ENCODE measurements at regions not wholly inside any gene's neighbourhood (a gene's known extent, or its start where the extent isn't known, plus 50 kb on each side); places are given as distances from the start of the nearest gene placed in this dataset.

- no peaks in the 10 kb centered on the region for H3K9me3 Mint-ChIP-seq
- ATAC-seq, result no peak
- H3K36me3 Mint-ChIP-seq (ENCODE audit: insufficient read depth), result no peaks in the 10 kb centered on the region
- H3K4me3 Mint-ChIP-seq, result no peak overlapping the region
- DNase-seq, result no peak
- peaks cover 26% of the 10 kb centered on the region for H3K27me3 Mint-ChIP-seq (ENCODE audit: low read depth)
- no peaks in the 10 kb centered on the region for H3K4me1 Mint-ChIP-seq (ENCODE audit: low read depth)
Measured at GRCh38 chr2:177031438-177032180, 181.0 kb upstream of the HNRNPA3 start.

GRCh38 chr2:177036747-177037146 lies 175.8 kb upstream of the HNRNPA3 start:
- H3K9me3 Mint-ChIP-seq, result no peaks in the 10 kb centered on the region
- H3K36me3 Mint-ChIP-seq (ENCODE audit: insufficient read depth), result no peaks in the 10 kb centered on the region
- DNase-seq (no peak), ATAC-seq (no peak)
- H3K27me3 Mint-ChIP-seq (ENCODE audit: low read depth), result peaks cover 31% of the 10 kb centered on the region
- H3K4me3 Mint-ChIP-seq, result no peak overlapping the region
- H3K4me1 Mint-ChIP-seq (ENCODE audit: low read depth), result no peaks in the 10 kb centered on the region

- no peaks in the 10 kb centered on the region for H3K4me1 Mint-ChIP-seq (ENCODE audit: low read depth)
- no peaks in the 10 kb centered on the region for H3K36me3 Mint-ChIP-seq (ENCODE audit: insufficient read depth)
- ATAC-seq, result no peak
Measured at GRCh38 chr2:177037569-177037968, 175.0 kb upstream of the HNRNPA3 start.

DNA sequence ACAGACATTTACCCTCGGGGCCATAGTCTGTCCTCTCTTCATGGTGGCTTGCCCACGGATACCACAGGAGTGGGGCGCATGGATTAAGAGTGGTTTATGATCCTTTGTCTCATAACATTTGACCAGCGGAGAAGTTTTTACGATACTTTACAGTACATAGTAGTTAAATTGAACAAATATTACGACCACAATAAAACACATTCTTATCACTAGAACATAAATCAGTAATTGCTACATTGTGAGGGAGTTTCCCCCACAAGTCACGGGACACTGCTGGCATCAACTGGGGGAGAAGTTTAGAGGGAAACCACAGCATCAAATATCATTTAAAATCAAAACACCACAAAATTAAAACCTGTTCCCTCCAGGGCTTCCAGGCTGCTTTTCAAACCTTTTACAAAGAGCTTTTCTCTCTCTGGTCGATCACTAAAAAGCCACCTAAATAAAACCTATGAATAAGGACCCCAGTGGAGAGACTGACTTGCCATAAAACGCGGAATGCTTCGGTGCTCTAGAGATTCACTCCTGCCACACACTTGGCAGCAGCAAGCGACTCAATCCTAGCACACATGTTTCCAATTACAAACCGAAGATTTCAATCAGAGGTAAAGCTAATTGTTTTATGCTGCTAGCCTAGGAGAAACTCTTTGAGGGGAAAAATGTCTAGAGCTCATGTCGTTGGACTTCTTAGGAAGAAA lies 173.7 kb upstream of the HNRNPA3 start:
- DNase-seq (no peak), ATAC-seq (no peak)
- H3K4me1 Mint-ChIP-seq (ENCODE audit: low read depth), result no peaks in the 10 kb centered on the region
- H3K36me3 Mint-ChIP-seq (ENCODE audit: insufficient read depth), result no peaks in the 10 kb centered on the region
- H3K9me3 Mint-ChIP-seq, result no peaks in the 10 kb centered on the region
- H3K4me3 Mint-ChIP-seq, result no peak overlapping the region
- H3K27me3 Mint-ChIP-seq (ENCODE audit: low read depth), result peaks cover 25% of the 10 kb centered on the region

More at GRCh38 chr2:177037569-177037968, 175.0 kb upstream of the HNRNPA3 start:
- Mint-ChIP-seq H3K4me3 (no peak overlapping the region), H3K9me3 (no peaks in the 10 kb centered on the region), H3K27me3 (ENCODE audit: low read depth) (peaks cover 24% of the 10 kb centered on the region)
- DNase-seq, result no peak

GRCh38 chr2:177042311-177042710 lies 170.3 kb upstream of the HNRNPA3 start:
- Mint-ChIP-seq H3K27me3 (ENCODE audit: low read depth) (peaks cover 14% of the 10 kb centered on the region), H3K36me3 (ENCODE audit: insufficient read depth) (no peaks in the 10 kb centered on the region), H3K4me3 (no peak overlapping the region), H3K9me3 (no peaks in the 10 kb centered on the region), H3K4me1 (ENCODE audit: low read depth) (no peaks in the 10 kb centered on the region)
- no peak for DNase-seq
- no peak for ATAC-seq

GRCh38 chr2:177044671-177045070 lies 167.9 kb upstream of the HNRNPA3 start:
- no peaks in the 10 kb centered on the region for H3K4me1 Mint-ChIP-seq (ENCODE audit: low read depth)
- no peaks in the 10 kb centered on the region for H3K36me3 Mint-ChIP-seq (ENCODE audit: insufficient read depth)
- peaks cover 8% of the 10 kb centered on the region for H3K27me3 Mint-ChIP-seq (ENCODE audit: low read depth)
- no peak for DNase-seq
- no peak for ATAC-seq
- peaks cover 3% of the 10 kb centered on the region for H3K9me3 Mint-ChIP-seq
- no peak overlapping the region for H3K4me3 Mint-ChIP-seq

- Mint-ChIP-seq H3K9me3 (peaks cover 3% of the 10 kb centered on the region), H3K36me3 (ENCODE audit: insufficient read depth) (no peaks in the 10 kb centered on the region), H3K4me1 (ENCODE audit: low read depth) (no peaks in the 10 kb centered on the region), H3K4me3 (no peak overlapping the region), H3K27me3 (ENCODE audit: low read depth) (peaks cover 2% of the 10 kb centered on the region)
- ATAC-seq (no peak), DNase-seq (no peak)
Measured at GRCh38 chr2:177048981-177049380, 163.6 kb upstream of the HNRNPA3 start.

GRCh38 chr2:177051278-177051677 lies 161.3 kb upstream of the HNRNPA3 start:
- Mint-ChIP-seq H3K27me3 (ENCODE audit: low read depth) (peaks cover 2% of the 10 kb centered on the region), H3K36me3 (ENCODE audit: insufficient read depth) (no peaks in the 10 kb centered on the region), H3K4me3 (no peak overlapping the region)

DNA sequence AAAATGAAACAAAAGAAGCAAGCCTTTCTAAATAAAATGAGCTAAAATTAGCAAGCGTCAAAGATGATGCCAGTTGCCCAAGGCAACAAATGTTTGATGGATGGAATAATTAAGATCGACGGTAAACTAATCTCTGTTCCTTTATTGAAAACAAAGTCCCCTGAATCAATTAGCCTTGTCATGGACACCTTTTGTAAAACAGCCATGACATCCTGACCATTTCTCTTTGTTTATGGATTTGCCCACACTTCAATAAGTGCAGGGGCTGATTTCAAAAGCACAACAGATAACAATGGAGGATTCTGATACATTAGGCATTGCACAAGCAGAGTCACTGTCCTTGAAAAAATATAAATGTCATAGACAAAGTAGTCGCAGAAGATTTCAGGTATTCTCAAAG lies 160.1 kb upstream of the HNRNPA3 start:
- Mint-ChIP-seq H3K36me3 (ENCODE audit: insufficient read depth) (no peaks in the 10 kb centered on the region), H3K4me3 (no peak overlapping the region), H3K27me3 (ENCODE audit: low read depth) (peaks cover 2% of the 10 kb centered on the region), H3K4me1 (ENCODE audit: low read depth) (no peaks in the 10 kb centered on the region), H3K9me3 (peaks cover 3% of the 10 kb centered on the region)
- ATAC-seq, result no peak
- DNase-seq, result no peak

More at GRCh38 chr2:177051278-177051677, 161.3 kb upstream of the HNRNPA3 start:
- ATAC-seq (no peak), DNase-seq (no peak)
- peaks cover 3% of the 10 kb centered on the region for H3K9me3 Mint-ChIP-seq
- H3K4me1 Mint-ChIP-seq (ENCODE audit: low read depth), result no peaks in the 10 kb centered on the region

- H3K27me3 Mint-ChIP-seq (ENCODE audit: low read depth), result peaks cover 2% of the 10 kb centered on the region
- H3K4me3 Mint-ChIP-seq, result no peak overlapping the region
- H3K36me3 Mint-ChIP-seq (ENCODE audit: insufficient read depth), result no peaks in the 10 kb centered on the region
- ATAC-seq, result no peak
- H3K4me1 Mint-ChIP-seq (ENCODE audit: low read depth), result no peaks in the 10 kb centered on the region
- no peak for DNase-seq
- peaks cover under 1% of the 10 kb centered on the region for H3K9me3 Mint-ChIP-seq
Measured at GRCh38 chr2:177053038-177053437, 159.6 kb upstream of the HNRNPA3 start.

DNA sequence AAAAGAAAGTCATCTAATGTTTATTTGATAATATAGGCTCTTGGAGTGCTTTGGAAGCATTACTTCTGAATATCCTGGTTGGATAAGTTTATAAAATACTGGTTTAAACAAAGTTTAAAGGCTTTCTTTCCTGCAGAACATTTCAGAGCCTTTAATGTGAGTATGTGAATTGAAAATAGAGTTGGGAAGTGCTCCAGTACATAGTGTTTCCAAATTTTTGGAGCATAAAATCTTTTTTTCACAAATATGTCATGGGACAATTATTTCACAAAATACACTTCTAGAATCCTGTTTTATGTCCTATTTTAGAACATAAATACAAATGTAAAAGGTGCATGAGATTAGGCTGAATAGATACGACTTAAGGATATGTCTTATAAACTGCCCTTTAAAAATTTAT lies 158.9 kb upstream of the HNRNPA3 start:
- no peak for ATAC-seq
- Mint-ChIP-seq H3K4me3 (no peak overlapping the region), H3K4me1 (ENCODE audit: low read depth) (no peaks in the 10 kb centered on the region), H3K27me3 (ENCODE audit: low read depth) (peaks cover 2% of the 10 kb centered on the region), H3K9me3 (no peaks in the 10 kb centered on the region), H3K36me3 (ENCODE audit: insufficient read depth) (no peaks in the 10 kb centered on the region)
- no peak for DNase-seq

DNA sequence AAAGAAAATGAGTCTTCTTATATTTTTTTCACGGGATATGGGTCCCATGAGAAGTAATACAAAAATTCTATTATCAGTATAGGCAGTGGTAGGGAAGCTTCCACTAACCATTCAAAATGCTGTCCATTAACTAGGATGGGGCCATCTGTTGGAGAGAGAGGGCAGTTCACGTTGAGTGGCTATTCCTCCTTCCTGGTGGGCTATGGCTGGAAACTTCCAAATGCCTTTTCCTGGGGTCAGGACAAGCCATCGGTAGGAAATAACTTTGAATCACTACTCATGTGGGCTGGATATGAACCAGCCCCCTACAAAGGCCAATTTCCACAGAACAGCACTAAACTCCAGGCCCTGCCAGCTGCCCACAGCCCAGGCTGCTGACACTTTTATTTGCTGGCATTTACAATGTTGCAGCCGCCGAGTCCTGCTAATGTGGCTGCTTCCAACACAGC lies 156.1 kb upstream of the HNRNPA3 start:
- Mint-ChIP-seq H3K27me3 (ENCODE audit: low read depth) (peaks cover 2% of the 10 kb centered on the region), H3K4me1 (ENCODE audit: low read depth) (no peaks in the 10 kb centered on the region), H3K9me3 (no peaks in the 10 kb centered on the region), H3K36me3 (ENCODE audit: insufficient read depth) (no peaks in the 10 kb centered on the region), H3K4me3 (no peak overlapping the region)
- no peak for DNase-seq
- no peak for ATAC-seq

GRCh38 chr2:177058747-177059146 lies 153.8 kb upstream of the HNRNPA3 start:
- no peaks in the 10 kb centered on the region for H3K4me1 Mint-ChIP-seq (ENCODE audit: low read depth)
- H3K36me3 Mint-ChIP-seq (ENCODE audit: insufficient read depth), result no peaks in the 10 kb centered on the region
- ATAC-seq (no peak), DNase-seq (no peak)
- no peak overlapping the region for H3K4me3 Mint-ChIP-seq
- H3K9me3 Mint-ChIP-seq, result no peaks in the 10 kb centered on the region
- H3K27me3 Mint-ChIP-seq (ENCODE audit: low read depth), result peaks cover 4% of the 10 kb centered on the region

DNA sequence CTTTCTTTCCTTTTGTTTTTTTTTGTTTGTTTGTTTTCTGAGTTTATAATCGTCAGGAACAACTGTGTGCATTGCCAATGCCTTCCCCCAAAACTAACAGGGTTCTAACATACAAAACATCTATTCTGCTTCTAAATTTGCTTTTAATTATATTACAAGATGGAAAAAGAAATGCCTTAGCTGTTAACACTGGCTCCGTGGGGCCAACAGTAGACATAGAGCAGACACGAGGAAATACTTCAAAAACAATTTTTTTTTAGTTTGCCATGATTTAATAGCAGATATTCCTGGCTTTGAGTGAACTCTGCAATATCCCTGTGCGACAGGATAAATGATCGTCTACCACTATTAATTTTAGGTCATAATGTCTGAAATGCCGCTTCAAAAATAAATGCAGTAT lies 153.3 kb upstream of the HNRNPA3 start:
- H3K4me3 Mint-ChIP-seq, result no peak overlapping the region
- H3K4me1 Mint-ChIP-seq (ENCODE audit: low read depth), result no peaks in the 10 kb centered on the region
- H3K36me3 Mint-ChIP-seq (ENCODE audit: insufficient read depth), result no peaks in the 10 kb centered on the region
- ATAC-seq (no peak), DNase-seq (no peak)
- peaks cover 4% of the 10 kb centered on the region for H3K27me3 Mint-ChIP-seq (ENCODE audit: low read depth)
- H3K9me3 Mint-ChIP-seq, result no peaks in the 10 kb centered on the region

DNA sequence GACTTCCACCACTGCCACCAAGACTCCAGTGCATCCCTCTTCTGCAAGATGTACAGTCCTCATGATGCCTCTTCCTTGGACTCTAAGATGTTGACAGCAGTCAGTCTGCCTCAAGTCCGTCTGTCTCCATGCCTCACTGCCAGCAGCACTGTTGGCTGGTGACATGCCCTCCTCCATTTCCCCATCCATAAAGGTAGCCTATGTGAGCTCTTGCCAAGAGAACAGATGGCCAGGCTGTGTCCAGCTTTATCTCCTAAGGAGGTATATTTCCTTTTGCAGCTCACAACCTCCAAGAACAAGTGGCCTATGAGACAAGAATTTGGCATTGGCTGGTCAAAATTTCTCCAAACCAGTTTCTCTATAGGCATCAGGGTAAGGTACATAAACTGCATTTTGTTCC lies 149.3 kb upstream of the HNRNPA3 start:
- Mint-ChIP-seq H3K27me3 (ENCODE audit: low read depth) (peaks cover 4% of the 10 kb centered on the region), H3K36me3 (ENCODE audit: insufficient read depth) (no peaks in the 10 kb centered on the region), H3K4me1 (ENCODE audit: low read depth) (no peaks in the 10 kb centered on the region), H3K9me3 (no peaks in the 10 kb centered on the region), H3K4me3 (no peak overlapping the region)
- ATAC-seq (no peak), DNase-seq (no peak)
